ENCODE measurements at regions not wholly inside any gene's neighbourhood (a gene's known extent, or its start where the extent isn't known, plus 50 kb on each side); places are given as distances from the start of the nearest gene placed in this dataset.
"Not testable (repeated sequence)": the region's sequence is repeated elsewhere in the genome, so short reads cannot be mapped to it uniquely, and the experiment has no call there.

- DNase-seq, result no peak
Measured at GRCh38 chr5:166172597-166172996, 2118.8 kb upstream of the WWC1 start.

- DNase-seq, result no peak
Measured at GRCh38 chr5:166178411-166179080, 2112.9 kb upstream of the WWC1 start.

GRCh38 chr5:166185185-166185584, 2106.3 kb upstream of the WWC1 start:
- no peak for DNase-seq

GRCh38 chr5:166188501-166189325, 2102.7 kb upstream of the WWC1 start:
- DNase-seq, result no peak

- no peak for DNase-seq
Measured at GRCh38 chr5:166192696-166193095, 2098.7 kb upstream of the WWC1 start.

- no peak for DNase-seq
Measured at GRCh38 chr5:166195981-166196380, 2095.5 kb upstream of the WWC1 start.

- no peak for DNase-seq
Measured at GRCh38 chr5:166200532-166200931, 2090.9 kb upstream of the WWC1 start.

- DNase-seq, result no peak
Measured at GRCh38 chr5:166211640-166212039, 2079.8 kb upstream of the WWC1 start.

- no peak for DNase-seq
Measured at GRCh38 chr5:166236327-166236726, 2055.1 kb upstream of the WWC1 start.

- DNase-seq, result no peak
Measured at GRCh38 chr5:166240705-166241104, 2050.7 kb upstream of the WWC1 start.

- no peak for DNase-seq
Measured at GRCh38 chr5:166245556-166245955, 2045.9 kb upstream of the WWC1 start.

- DNase-seq, result no peak
Measured at GRCh38 chr5:166251786-166252185, 2039.7 kb upstream of the WWC1 start.

GRCh38 chr5:166257661-166258060, 2033.8 kb upstream of the WWC1 start:
- DNase-seq, result no peak

GRCh38 chr5:166262395-166262794, 2029.0 kb upstream of the WWC1 start:
- no peak for DNase-seq

- no peak for DNase-seq
Measured at GRCh38 chr5:166267907-166268306, 2023.5 kb upstream of the WWC1 start.

- DNase-seq, result no peak
Measured at GRCh38 chr5:166270712-166271111, 2020.7 kb upstream of the WWC1 start.

GRCh38 chr5:166276006-166276405, 2015.4 kb upstream of the WWC1 start:
- DNase-seq, result no peak

GRCh38 chr5:166279828-166280227, 2011.6 kb upstream of the WWC1 start:
- DNase-seq, result no peak

- DNase-seq, result no peak
Measured at GRCh38 chr5:166281433-166281832, 2010.0 kb upstream of the WWC1 start.

GRCh38 chr5:166282939-166283338, 2008.5 kb upstream of the WWC1 start:
- DNase-seq, result no peak

- no peak for DNase-seq
Measured at GRCh38 chr5:166285361-166285760, 2006.1 kb upstream of the WWC1 start.

GRCh38 chr5:166286832-166287231, 2004.6 kb upstream of the WWC1 start:
- no peak for DNase-seq

- DNase-seq, result no peak
Measured at GRCh38 chr5:166287866-166288265, 2003.6 kb upstream of the WWC1 start.

GRCh38 chr5:166291800-166292199, 1999.6 kb upstream of the WWC1 start:
- DNase-seq, result not testable (repeated sequence)

GRCh38 chr5:166293892-166294291, 1997.6 kb upstream of the WWC1 start:
- no peak for DNase-seq
